ENCODE measurements at regions not wholly inside any gene's neighbourhood (a gene's known extent, or its start where the extent isn't known, plus 50 kb on each side); places are given as distances from the start of the nearest gene placed in this dataset.

- no peak overlapping the region for H3K9ac ChIP-seq (ENCODE audit: low read length)
- no peak for TF ChIP-seq POLR2AphosphoS5 (IDR thresholded peaks at IDR 0.05)
- TF ChIP-seq EP300 (conservative IDR thresholded peaks at IDR 0.05; ENCODE audit: poor library complexity, severe bottlenecking): no peak
- no peak for TF ChIP-seq SMC3 (conservative IDR thresholded peaks at IDR 0.05; ENCODE audit: poor library complexity)
- H3K27ac ChIP-seq (ENCODE audit: low read length): no peak overlapping the region
- no peak overlapping the region for H2AFZ ChIP-seq (ENCODE audit: low read depth, low read length)
- no peaks in the 10 kb centered on the region for H3K79me2 ChIP-seq (replicated peaks; ENCODE audit: insufficient read depth, low read length)
- no peaks in the 10 kb centered on the region for H4K20me1 ChIP-seq (ENCODE audit: insufficient read depth)
- H3K27me3 ChIP-seq (ENCODE audit: insufficient read depth, low read depth, low read length): no peaks in the 10 kb centered on the region
- no peaks in the 10 kb centered on the region for H3K9me3 ChIP-seq (ENCODE audit: low read length)
- H3K9me2 ChIP-seq (ENCODE audit: insufficient read depth, low read length): no peaks in the 10 kb centered on the region
- no peak overlapping the region for H3K4me2 ChIP-seq (ENCODE audit: low read length)
- H3F3A ChIP-seq (ENCODE audit: insufficient read depth, low read length, poor library complexity, severe bottlenecking): no peaks in the 10 kb centered on the region
- H3K4me3 ChIP-seq (ENCODE audit: low read length): no peak overlapping the region
- no peaks in the 10 kb centered on the region for H3K36me3 ChIP-seq (ENCODE audit: insufficient read depth, low read length)
These were observed 456.3 kb downstream of the MATN1 start for GRCh38 chr1:30267046-30267445.

GRCh38 chr1:30265127-30266070, 458.0 kb downstream of the MATN1 start:
- Histone ChIP-seq H3K4me3 (ENCODE audit: low read length) (no peak overlapping the region), H3K27me3 (ENCODE audit: insufficient read depth, low read depth, low read length) (no peaks in the 10 kb centered on the region), H3K79me2 (replicated peaks; ENCODE audit: insufficient read depth, low read length) (no peaks in the 10 kb centered on the region), H3K9me2 (ENCODE audit: insufficient read depth, low read length) (no peaks in the 10 kb centered on the region), H3K27ac (ENCODE audit: low read length) (no peak overlapping the region), H3K36me3 (ENCODE audit: insufficient read depth, low read length) (no peaks in the 10 kb centered on the region), H4K20me1 (ENCODE audit: insufficient read depth) (no peaks in the 10 kb centered on the region), H3K9ac (ENCODE audit: low read length) (no peak overlapping the region), H3F3A (ENCODE audit: insufficient read depth, low read length, poor library complexity, severe bottlenecking) (no peaks in the 10 kb centered on the region), H2AFZ (ENCODE audit: low read depth, low read length) (no peak overlapping the region), H3K4me2 (ENCODE audit: low read length) (no peak overlapping the region), H3K9me3 (ENCODE audit: low read length) (no peaks in the 10 kb centered on the region)
- no peak for TF ChIP-seq CTCF (IDR thresholded peaks at IDR 0.05; ENCODE audit: poor library complexity, severe bottlenecking)
- no peak for TF ChIP-seq TAF1 (IDR thresholded peaks at IDR 0.05; ENCODE audit: low read depth)
- no peak for TF ChIP-seq REST (IDR thresholded peaks at IDR 0.05; ENCODE audit: borderline replicate concordance)
- TF ChIP-seq POLR2AphosphoS5 (IDR thresholded peaks at IDR 0.05): no peak
- no peak for TF ChIP-seq EZH2 (IDR thresholded peaks at IDR 0.05; ENCODE audit: borderline replicate concordance, insufficient read depth, low read length, poor library complexity, severe bottlenecking)
- TF ChIP-seq RAD21 (conservative IDR thresholded peaks at IDR 0.05): no peak
- no peak for TF ChIP-seq SMC3 (conservative IDR thresholded peaks at IDR 0.05; ENCODE audit: poor library complexity)
- no peak for TF ChIP-seq MXI1 (conservative IDR thresholded peaks at IDR 0.05; ENCODE audit: poor library complexity, severe bottlenecking)
- no peak for TF ChIP-seq EP300 (conservative IDR thresholded peaks at IDR 0.05; ENCODE audit: poor library complexity, severe bottlenecking)

Data from neural cell (in vitro differentiated cells).